GM23338 (cell line): ENCODE measurements at regions not wholly inside any gene's neighbourhood (a gene's known extent, or its start where the extent isn't known, plus 50 kb on each side); places are given as distances from the start of the nearest gene placed in this dataset.

Experiments
- ATAC-seq: fragments of 200-7000 bp; cut with Tn5 transposase; 3 replicates; pipeline ENCODE4 v1.9.1; 2020
- DNase-seq: peaks from one replicate; pipeline ENCODE4 v3.0.0-alpha.2; 2015; ENCODE audit warnings: low spot score
- H2AFZ ChIP-seq: fragments of 200-600 bp; sonication (generic); 2 replicates; pipeline ENCODE4 v1.8.0; 2016; ENCODE audit warnings: antibody characterized with exemption, mild to moderate bottlenecking, moderate library complexity
- H3F3A ChIP-seq: fragments of 200-600 bp; sonication (generic); replicated peaks from 2 replicates; pipeline ENCODE4 v1.8.0; 2017; ENCODE audit warnings: antibody characterized with exemption, mixed run types, low read depth
- H3K27ac ChIP-seq: fragments of 200-600 bp; sonication (generic); 2 replicates; pipeline ENCODE4 v1.6.1; 2016; ENCODE audit warnings: low read depth
- H3K27me3 ChIP-seq: fragments of 200-600 bp; sonication (generic); 2 replicates; pipeline ENCODE4 v1.8.0; 2016; ENCODE audit warnings: mild to moderate bottlenecking, mixed run types, moderate library complexity; ENCODE audit not compliant: insufficient read depth
- H3K36me3 ChIP-seq: fragments of 200-600 bp; sonication (generic); 2 replicates; pipeline ENCODE4 v1.8.0; 2016; ENCODE audit warnings: mild to moderate bottlenecking; ENCODE audit not compliant: insufficient read depth
- H3K4me1 ChIP-seq: fragments of 200-600 bp; sonication (generic); 2 replicates; pipeline ENCODE4 v1.8.0; 2016; ENCODE audit warnings: mild to moderate bottlenecking, moderate library complexity; ENCODE audit not compliant: insufficient read depth
- H3K4me2 ChIP-seq: fragments of 200-600 bp; sonication (generic); 2 replicates; pipeline ENCODE4 v1.7.1; 2017; ENCODE audit warnings: mixed run types
- H3K4me3 ChIP-seq: fragments of 200-600 bp; sonication (generic); 2 replicates; pipeline ENCODE4 v1.6.1; 2016; ENCODE audit warnings: mixed run types
- H3K79me2 ChIP-seq: fragments of 200-600 bp; sonication (generic); replicated peaks from 2 replicates; pipeline ENCODE4 v1.8.0; 2017; ENCODE audit warnings: mild to moderate bottlenecking; ENCODE audit not compliant: insufficient read depth
- H3K9me2 ChIP-seq: fragments of 200-600 bp; sonication (generic); 2 replicates; pipeline ENCODE4 v1.8.0; 2017; ENCODE audit not compliant: insufficient read depth
- H4K20me1 ChIP-seq: fragments of 200-600 bp; sonication (generic); replicated peaks from 2 replicates; pipeline ENCODE4 v1.8.0; 2017; ENCODE audit warnings: mild to moderate bottlenecking; ENCODE audit not compliant: insufficient read depth
- H3K27ac Mint-ChIP-seq: 2 replicates; pipeline ENCODE4 v1.8.0; 2020; ENCODE audit warnings: inconsistent platforms, mild to moderate bottlenecking, moderate library complexity, mixed read lengths
- H3K27me3 Mint-ChIP-seq: 3 replicates; pipeline ENCODE4 v1.8.0; 2022; ENCODE audit warnings: low read depth, mild to moderate bottlenecking, moderate library complexity, mixed read lengths, inconsistent platforms; ENCODE audit not compliant: insufficient read depth, poor library complexity
- H3K36me3 Mint-ChIP-seq: 3 replicates; pipeline ENCODE4 v1.8.0; 2021; ENCODE audit warnings: low read depth, mild to moderate bottlenecking, inconsistent platforms, moderate library complexity, mixed read lengths
- H3K4me1 Mint-ChIP-seq: 3 replicates; pipeline ENCODE4 v1.8.0; 2020; ENCODE audit warnings: mild to moderate bottlenecking, inconsistent platforms, mixed read lengths
- H3K4me3 Mint-ChIP-seq: 3 replicates; pipeline ENCODE4 v1.8.0; 2021; ENCODE audit warnings: moderate library complexity, mild to moderate bottlenecking, inconsistent platforms, mixed read lengths
- H3K9me3 Mint-ChIP-seq: 3 replicates; pipeline ENCODE4 v1.8.0; 2020; ENCODE audit warnings: moderate library complexity, mild to moderate bottlenecking, inconsistent platforms, mixed read lengths
- CREB1 ChIP-seq: fragments of 250-450 bp; sonication (Bioruptor Pico); IDR thresholded peaks from 2 replicates; pipeline ENCODE4 v1.5.0; 2020; ENCODE audit warnings: low read depth, mild to moderate bottlenecking, moderate library complexity
- CTCF ChIP-seq, 2 experiments: fragments of 200-600 bp in 1 of 2; sonication (generic) in 1 of 2; conservative IDR thresholded peaks; 2 replicates each; pipeline versions ENCODE4 v1.5.1 to v1.6.1; 2016 to 2017; ENCODE audit warnings: antibody characterized with exemption in 2 of 2, low read depth in 2 of 2, mild to moderate bottlenecking in 2 of 2, moderate library complexity in 1 of 2
- EZH2phosphoT487 ChIP-seq: fragments of 200-600 bp; sonication (generic); IDR thresholded peaks from one replicate; pipeline ENCODE4 v1.8.1; 2018; ENCODE audit warnings: antibody characterized with exemption; ENCODE audit not compliant: unreplicated experiment
- NANOG ChIP-seq: IDR thresholded peaks from 2 replicates; pipeline ENCODE4 v1.6.1; 2016; ENCODE audit warnings: antibody characterized with exemption, borderline replicate concordance
- POLR2AphosphoS5 ChIP-seq: IDR thresholded peaks from 2 replicates; pipeline ENCODE4 v1.6.1; 2016; ENCODE audit warnings: antibody characterized with exemption, low read depth
- REST ChIP-seq: IDR thresholded peaks from one replicate; pipeline ENCODE4 v1.6.1; 2018; ENCODE audit warnings: antibody characterized with exemption; ENCODE audit not compliant: unreplicated experiment
- STAT1 ChIP-seq: IDR thresholded peaks from one replicate; pipeline ENCODE4 v1.6.1; 2016; ENCODE audit warnings: antibody characterized with exemption; ENCODE audit not compliant: unreplicated experiment
- ZNF114 ChIP-seq: fragments of 250-450 bp; sonication (Bioruptor Pico); IDR thresholded peaks from 2 replicates; pipeline ENCODE4 v1.5.0; 2020; ENCODE audit warnings: mild to moderate bottlenecking, moderate library complexity
- ZNF331 ChIP-seq: fragments of 250-450 bp; sonication (Bioruptor Pico); IDR thresholded peaks from 2 replicates; pipeline ENCODE4 v1.5.0; 2020; ENCODE audit warnings: low read depth, mild to moderate bottlenecking, moderate library complexity
- TF ChIP-seq, protein P1 (sequence below): IDR thresholded peaks from 2 replicates; pipeline ENCODE4 v1.6.1; 2016; ENCODE audit warnings: antibody characterized with exemption

- TF ChIP-seq REST, result no peak
- no peak for TF ChIP-seq EZH2phosphoT487
- no peak for TF ChIP-seq CREB1
Measured at GRCh38 chr15:61379005-61379404, 149.9 kb upstream of the RORA start (continued).

DNA sequence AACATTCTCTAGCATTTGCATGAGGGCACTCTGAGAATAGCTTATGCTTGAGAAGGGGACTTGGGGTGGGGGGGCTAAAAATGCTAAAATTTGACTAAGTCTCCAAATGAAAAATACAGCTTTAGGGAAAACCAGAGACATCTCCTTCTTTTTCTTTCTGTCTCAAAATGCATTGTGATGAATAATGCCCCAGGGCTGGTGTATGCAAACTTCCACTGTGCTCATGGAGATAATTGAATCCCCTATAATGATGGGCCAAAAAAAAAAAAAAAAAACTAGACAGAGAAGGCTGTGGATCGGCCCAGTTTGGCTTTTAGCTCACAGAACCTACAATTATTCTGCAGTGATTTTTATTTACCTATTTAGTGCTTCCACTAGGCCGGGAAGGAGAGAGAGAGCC is 147.9 kb upstream of the RORA start:
- DNase-seq (no peak), ATAC-seq (no peak)
- Histone ChIP-seq H3K79me2 (no peaks in the 10 kb centered on the region), H3K36me3 (no peaks in the 10 kb centered on the region), H2AFZ (no peak overlapping the region), H3K27me3 (no peaks in the 10 kb centered on the region), H3F3A (no peaks in the 10 kb centered on the region), H3K4me2 (no peak overlapping the region), H3K9me2 (peaks cover 3% of the 10 kb centered on the region; the same call in 1 of the 2 replicates), H3K27ac (no peak overlapping the region), H4K20me1 (no peaks in the 10 kb centered on the region), H3K4me3 (no peak overlapping the region), H3K4me1 (no peaks in the 10 kb centered on the region)
- H3K27me3 Mint-ChIP-seq, result no peaks in the 10 kb centered on the region
- no peaks in the 10 kb centered on the region; the same call in 2 of the 3 replicates for H3K9me3 Mint-ChIP-seq
- TF ChIP-seq ZNF331 (CRISPR knock-in tag), result no peak
- no peak for TF ChIP-seq POLR2AphosphoS5
- TF ChIP-seq NANOG, result no peak
- TF ChIP-seq CREB1, result no peak
- TF ChIP-seq, protein P1, sequence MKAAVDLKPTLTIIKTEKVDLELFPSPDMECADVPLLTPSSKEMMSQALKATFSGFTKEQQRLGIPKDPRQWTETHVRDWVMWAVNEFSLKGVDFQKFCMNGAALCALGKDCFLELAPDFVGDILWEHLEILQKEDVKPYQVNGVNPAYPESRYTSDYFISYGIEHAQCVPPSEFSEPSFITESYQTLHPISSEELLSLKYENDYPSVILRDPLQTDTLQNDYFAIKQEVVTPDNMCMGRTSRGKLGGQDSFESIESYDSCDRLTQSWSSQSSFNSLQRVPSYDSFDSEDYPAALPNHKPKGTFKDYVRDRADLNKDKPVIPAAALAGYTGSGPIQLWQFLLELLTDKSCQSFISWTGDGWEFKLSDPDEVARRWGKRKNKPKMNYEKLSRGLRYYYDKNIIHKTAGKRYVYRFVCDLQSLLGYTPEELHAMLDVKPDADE, result no peak
- no peak for TF ChIP-seq STAT1
- H3K27ac Mint-ChIP-seq, result no peak overlapping the region
- H3K4me3 Mint-ChIP-seq, result no peak overlapping the region
- peaks cover 7% of the 10 kb centered on the region for H3K4me1 Mint-ChIP-seq
- no peaks in the 10 kb centered on the region for H3K36me3 Mint-ChIP-seq

DNA sequence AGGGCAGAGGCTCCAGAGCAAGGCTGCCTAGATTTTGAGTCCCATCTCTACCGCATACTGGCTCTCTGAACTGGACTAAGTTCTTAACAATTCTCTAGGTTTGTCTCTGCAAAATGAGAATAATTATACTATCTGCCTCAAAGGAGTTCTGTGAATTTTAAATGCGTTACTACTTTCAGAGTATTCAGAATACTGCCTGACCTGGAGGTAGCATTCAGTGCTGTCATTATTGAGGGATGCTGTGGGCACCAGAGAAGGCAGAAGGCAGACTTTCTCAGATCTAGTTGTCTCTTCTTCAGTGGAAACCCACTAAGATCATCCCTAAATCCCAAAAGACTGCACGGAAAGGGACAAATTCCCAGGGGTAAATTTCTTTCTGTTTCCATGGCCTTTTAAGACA is 147.4 kb upstream of the RORA start:
- peaks cover 7% of the 10 kb centered on the region for H3K4me1 Mint-ChIP-seq

More for the DNA sequence above, 147.4 kb upstream of the RORA start:
- no peak overlapping the region for H2AFZ ChIP-seq
- Mint-ChIP-seq H3K27ac (no peak overlapping the region), H3K27me3 (no peaks in the 10 kb centered on the region), H3K4me3 (no peak overlapping the region), H3K9me3 (no peaks in the 10 kb centered on the region; the same call in 2 of the 3 replicates), H3K36me3 (no peaks in the 10 kb centered on the region)
- no peak for ATAC-seq
- no peaks in the 10 kb centered on the region for H4K20me1 ChIP-seq
- no peaks in the 10 kb centered on the region for H3K27me3 ChIP-seq
- DNase-seq, result no peak
- H3K79me2 ChIP-seq, result no peaks in the 10 kb centered on the region
- H3K27ac ChIP-seq, result no peak overlapping the region
- H3K4me3 ChIP-seq, result no peak overlapping the region
- H3K36me3 ChIP-seq, result no peaks in the 10 kb centered on the region
- H3F3A ChIP-seq, result no peaks in the 10 kb centered on the region
- no peak overlapping the region for H3K4me2 ChIP-seq
- peaks cover 3% of the 10 kb centered on the region; the same call in 1 of the 2 replicates for H3K9me2 ChIP-seq
- TF ChIP-seq ZNF114 (no peak), REST (no peak), ZNF331 (CRISPR knock-in tag) (no peak), CTCF (conservative IDR thresholded peaks at IDR 0.05; ENCODE audit: low read depth in 2 of 2) (no peak)
- no peaks in the 10 kb centered on the region for H3K4me1 ChIP-seq
